ENCODE measurements at regions not wholly inside any gene's neighbourhood (a gene's known extent, or its start where the extent isn't known, plus 50 kb on each side); places are given as distances from the start of the nearest gene placed in this dataset.

DNA sequence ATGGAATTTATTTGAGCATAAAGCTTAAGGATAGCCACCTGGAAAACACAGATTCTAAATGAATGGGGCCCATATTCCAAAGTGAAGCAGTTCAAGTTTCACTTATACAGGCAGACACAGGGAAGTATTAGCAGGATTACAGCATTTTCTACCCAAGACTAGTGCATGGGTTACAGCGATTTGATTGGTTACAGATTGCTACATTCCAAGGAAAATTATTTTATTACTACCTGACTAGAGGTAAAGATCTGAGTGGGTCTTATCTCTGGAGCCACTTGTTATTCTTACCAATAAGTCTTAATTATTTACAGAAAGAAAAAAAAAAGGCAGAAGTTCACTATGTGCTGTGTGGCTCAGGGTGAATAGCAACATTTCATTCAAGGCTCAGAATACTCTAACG lies 87.4 kb upstream of the ITGB1 start:
- Histone ChIP-seq H3K4me3 (ENCODE audit: low read length) (no peak overlapping the region), H3K27me3 (ENCODE audit: control insufficient read depth, insufficient read depth, low read length, poor library complexity, severe bottlenecking) (peaks cover 7% of the 10 kb centered on the region), H3K9ac (ENCODE audit: extremely low read depth, low read length, poor library complexity, severe bottlenecking) (no peak overlapping the region), H3K27ac (ENCODE audit: low read depth, low read length) (no peak overlapping the region), H3K36me3 (ENCODE audit: control insufficient read depth, insufficient read depth, low read length) (no peaks in the 10 kb centered on the region), H3K4me1 (ENCODE audit: control insufficient read depth, insufficient read depth, low read length) (peaks cover 11% of the 10 kb centered on the region), H3K9me3 (ENCODE audit: control insufficient read depth, low read length) (no peaks in the 10 kb centered on the region)
- Mint-ChIP-seq H3K4me3 (no peak overlapping the region), H3K27me3 (ENCODE audit: insufficient read depth) (peaks cover 13% of the 10 kb centered on the region), H3K9me3 (peaks cover 4% of the 10 kb centered on the region), H3K36me3 (ENCODE audit: low read depth) (no peaks in the 10 kb centered on the region), H3K27ac (no peak overlapping the region), H3K4me1 (peaks cover 23% of the 10 kb centered on the region)
- DNase-seq, result no peak
- TF ChIP-seq, protein P1, sequence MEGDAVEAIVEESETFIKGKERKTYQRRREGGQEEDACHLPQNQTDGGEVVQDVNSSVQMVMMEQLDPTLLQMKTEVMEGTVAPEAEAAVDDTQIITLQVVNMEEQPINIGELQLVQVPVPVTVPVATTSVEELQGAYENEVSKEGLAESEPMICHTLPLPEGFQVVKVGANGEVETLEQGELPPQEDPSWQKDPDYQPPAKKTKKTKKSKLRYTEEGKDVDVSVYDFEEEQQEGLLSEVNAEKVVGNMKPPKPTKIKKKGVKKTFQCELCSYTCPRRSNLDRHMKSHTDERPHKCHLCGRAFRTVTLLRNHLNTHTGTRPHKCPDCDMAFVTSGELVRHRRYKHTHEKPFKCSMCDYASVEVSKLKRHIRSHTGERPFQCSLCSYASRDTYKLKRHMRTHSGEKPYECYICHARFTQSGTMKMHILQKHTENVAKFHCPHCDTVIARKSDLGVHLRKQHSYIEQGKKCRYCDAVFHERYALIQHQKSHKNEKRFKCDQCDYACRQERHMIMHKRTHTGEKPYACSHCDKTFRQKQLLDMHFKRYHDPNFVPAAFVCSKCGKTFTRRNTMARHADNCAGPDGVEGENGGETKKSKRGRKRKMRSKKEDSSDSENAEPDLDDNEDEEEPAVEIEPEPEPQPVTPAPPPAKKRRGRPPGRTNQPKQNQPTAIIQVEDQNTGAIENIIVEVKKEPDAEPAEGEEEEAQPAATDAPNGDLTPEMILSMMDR (conservative IDR thresholded peaks at IDR 0.05), result no peak
- WGBS, 2 experiments (ENCODE audit: insufficient coverage in 1 of 2, insufficient read length in 1 of 2), result 86 to 100% methylated on average over 1 to 2 of the region's 2 CpGs

DNA sequence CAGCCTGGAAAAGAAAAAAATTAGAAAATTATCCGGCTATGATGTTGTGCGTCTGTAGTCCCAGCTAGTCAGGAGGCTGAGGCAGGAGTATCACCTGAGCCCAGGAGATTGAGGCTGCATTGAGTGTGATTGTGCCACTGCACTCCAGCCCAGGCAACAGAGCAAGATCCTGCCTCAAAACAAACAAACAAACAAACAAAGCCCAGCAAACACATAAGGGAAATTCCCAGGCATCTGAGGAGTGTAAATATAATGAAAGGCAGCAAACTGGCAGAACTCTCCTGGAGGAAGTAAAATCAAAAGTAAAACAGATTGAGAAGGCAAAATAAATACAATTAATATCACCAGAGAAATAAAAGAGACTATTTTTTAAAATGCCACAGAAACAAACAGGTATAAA lies 84.5 kb upstream of the ITGB1 start:
- H3K27ac Mint-ChIP-seq, result no peak overlapping the region
- no peak for DNase-seq
- TF ChIP-seq, protein P1 (conservative IDR thresholded peaks at IDR 0.05), result no peak
- peaks cover 40% of the 10 kb centered on the region for H3K4me1 Mint-ChIP-seq
- H3K36me3 Mint-ChIP-seq (ENCODE audit: low read depth), result no peaks in the 10 kb centered on the region
- H3K27ac ChIP-seq (ENCODE audit: low read depth, low read length), result no peak overlapping the region
- peaks cover 7% of the 10 kb centered on the region for H3K27me3 ChIP-seq (ENCODE audit: control insufficient read depth, insufficient read depth, low read length, poor library complexity, severe bottlenecking)
- no peak overlapping the region for H3K9ac ChIP-seq (ENCODE audit: extremely low read depth, low read length, poor library complexity, severe bottlenecking)
- H3K4me1 ChIP-seq (ENCODE audit: control insufficient read depth, insufficient read depth, low read length), result peaks cover 11% of the 10 kb centered on the region
- no peak overlapping the region for H3K4me3 Mint-ChIP-seq
- H3K9me3 ChIP-seq (ENCODE audit: control insufficient read depth, low read length), result peaks cover under 1% of the 10 kb centered on the region
- H3K9me3 Mint-ChIP-seq, result no peaks in the 10 kb centered on the region
- no peaks in the 10 kb centered on the region for H3K36me3 ChIP-seq (ENCODE audit: control insufficient read depth, insufficient read depth, low read length)
- H3K4me3 ChIP-seq (ENCODE audit: low read length), result no peak overlapping the region
- WGBS, 2 experiments (ENCODE audit: insufficient coverage in 1 of 2, insufficient read length in 1 of 2), result 84 to 93% methylated on average over 2 of the region's 2 CpGs
- H3K27me3 Mint-ChIP-seq (ENCODE audit: insufficient read depth), result peaks cover 19% of the 10 kb centered on the region

DNA sequence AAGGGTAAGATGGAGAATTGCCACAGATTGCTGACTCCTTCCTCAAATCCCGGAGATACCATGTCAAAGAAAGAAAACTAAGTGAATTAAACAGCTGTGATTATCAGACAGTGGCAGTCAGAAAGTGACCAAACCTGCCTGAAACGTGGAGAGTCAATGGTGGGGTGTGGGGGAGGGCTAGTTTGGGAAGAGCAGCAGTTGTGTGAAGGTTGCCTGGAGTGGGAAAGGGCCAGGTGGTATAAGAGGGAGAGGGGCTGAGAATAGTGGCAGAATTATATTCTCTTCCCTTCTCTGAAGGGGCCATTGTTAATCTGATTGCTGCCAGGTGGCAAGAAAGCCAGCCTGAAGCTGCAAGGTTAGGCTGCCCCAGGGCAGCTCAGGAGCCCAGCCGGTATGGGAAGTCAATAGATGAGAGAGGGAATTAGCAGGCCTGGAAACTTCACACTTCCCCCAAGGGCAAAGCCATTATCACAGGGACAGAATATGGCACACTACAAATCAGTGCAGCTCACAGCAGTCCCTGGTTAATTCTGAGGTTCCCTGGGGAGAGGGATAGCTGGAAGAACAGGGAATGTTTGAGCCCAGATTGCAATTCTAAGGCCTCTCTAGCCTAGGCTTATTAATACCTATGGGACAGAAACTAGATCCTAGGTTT lies 83.9 kb upstream of the ITGB1 start:
- TF ChIP-seq, protein P1 (conservative IDR thresholded peaks at IDR 0.05), result no peak
- peaks cover 7% of the 10 kb centered on the region for H3K9me3 ChIP-seq (ENCODE audit: control insufficient read depth, low read length)
- peaks cover 11% of the 10 kb centered on the region for H3K4me1 ChIP-seq (ENCODE audit: control insufficient read depth, insufficient read depth, low read length)
- H3K36me3 Mint-ChIP-seq (ENCODE audit: low read depth), result no peaks in the 10 kb centered on the region
- peaks cover 25% of the 10 kb centered on the region for H3K27me3 Mint-ChIP-seq (ENCODE audit: insufficient read depth)
- DNase-seq, result peak; percentile 74
- H3K27ac Mint-ChIP-seq, result peak overlapping the region; percentile 63
- H3K36me3 ChIP-seq (ENCODE audit: control insufficient read depth, insufficient read depth, low read length), result no peaks in the 10 kb centered on the region
- peak overlapping the region; percentile 25 for H3K27ac ChIP-seq (ENCODE audit: low read depth, low read length)
- H3K27me3 ChIP-seq (ENCODE audit: control insufficient read depth, insufficient read depth, low read length, poor library complexity, severe bottlenecking), result peaks cover 7% of the 10 kb centered on the region
- H3K9me3 Mint-ChIP-seq, result no peaks in the 10 kb centered on the region
- H3K4me3 ChIP-seq (ENCODE audit: low read length), result peak overlapping the region; percentile 37
- H3K4me1 Mint-ChIP-seq, result peaks cover 40% of the 10 kb centered on the region
- 10 to 28% methylated on average over 1 to 3 of the region's 3 CpGs for WGBS, 2 experiments (ENCODE audit: insufficient coverage in 1 of 2, insufficient read length in 1 of 2)
- H3K9ac ChIP-seq (ENCODE audit: extremely low read depth, low read length, poor library complexity, severe bottlenecking), result no peak overlapping the region
- H3K4me3 Mint-ChIP-seq, result peak overlapping the region; percentile 14

All from endodermal cell (in vitro differentiated cells).